Keratinocyte (primary cell): ENCODE measurements at regions not wholly inside any gene's neighbourhood (a gene's known extent, or its start where the extent isn't known, plus 50 kb on each side); places are given as distances from the start of the nearest gene placed in this dataset.

ENCODE experiments used
- DNase-seq: peaks from one replicate; pipeline ENCODE4 v3.0.0-alpha.2; 2011; ENCODE audit warnings: low read depth, missing footprints, low spot score
- FAIRE-seq: peaks from 2 replicates; lab custom pipeline; 2011; peaks lifted over from hg19 to GRCh38; lab: Jason Lieb, UNC
- H2AFZ ChIP-seq: 2 replicates; pipeline ENCODE4 v1.6.0; 2012; ENCODE audit warnings: low read length, control low read depth, inconsistent platforms; ENCODE audit not compliant: control insufficient read depth
- H3K27ac ChIP-seq: 2 replicates; pipeline ENCODE4 v1.5.1; 2011; ENCODE audit warnings: low read length; ENCODE audit not compliant: control insufficient read depth, insufficient read depth
- H3K27me3 ChIP-seq: 3 replicates; pipeline ENCODE4 v1.6.0; 2011; ENCODE audit warnings: low read length; ENCODE audit not compliant: control insufficient read depth, insufficient read depth; ENCODE audit errors: extremely low read depth
- H3K36me3 ChIP-seq, 2 experiments: 2 replicates in 1 of 2; 3 replicates in 1 of 2; pipeline ENCODE4 v1.5.1; 2011; ENCODE audit warnings: low read length in 2 of 2, mild to moderate bottlenecking in 1 of 2; ENCODE audit not compliant: control insufficient read depth in 2 of 2, insufficient read depth in 2 of 2; ENCODE audit errors: extremely low read depth in 1 of 2
- H3K4me1 ChIP-seq: 3 replicates; pipeline ENCODE4 v1.5.1; 2011; ENCODE audit warnings: low read length; ENCODE audit not compliant: control insufficient read depth, insufficient read depth; ENCODE audit errors: extremely low read depth
- H3K4me2 ChIP-seq: 3 replicates; pipeline ENCODE4 v1.6.0; 2011; ENCODE audit warnings: low read depth, low read length; ENCODE audit not compliant: control insufficient read depth, insufficient read depth; ENCODE audit errors: extremely low read depth
- H3K4me3 ChIP-seq, 3 experiments: fragments of 200-600 bp in 1 of 3; sonication (generic) in 1 of 3; 2 replicates in 2 of 3; 3 replicates in 1 of 3; pipeline ENCODE4 v1.5.1; 2011 to 2016; ENCODE audit warnings: low read length in 3 of 3, mild to moderate bottlenecking in 3 of 3, control low read depth in 2 of 3, inconsistent platforms in 1 of 3, low read depth in 1 of 3, mixed read lengths in 1 of 3, mixed run types in 1 of 3, moderate library complexity in 1 of 3; ENCODE audit not compliant: control insufficient read depth in 2 of 3, insufficient read depth in 2 of 3; ENCODE audit errors: extremely low read depth in 1 of 3
- H3K79me2 ChIP-seq: 2 replicates; pipeline ENCODE4 v1.6.0; 2012; ENCODE audit warnings: low read length; ENCODE audit not compliant: control insufficient read depth, insufficient read depth
- H3K9ac ChIP-seq: 3 replicates; pipeline ENCODE4 v1.6.0; 2011; ENCODE audit warnings: low read length; ENCODE audit not compliant: control insufficient read depth, insufficient read depth; ENCODE audit errors: extremely low read depth
- H3K9me1 ChIP-seq: 3 replicates; pipeline ENCODE4 v1.6.0; 2011; ENCODE audit warnings: low read length; ENCODE audit not compliant: control insufficient read depth, insufficient read depth; ENCODE audit errors: extremely low read depth
- H3K9me3 ChIP-seq: 2 replicates; pipeline ENCODE4 v1.5.1; 2012; ENCODE audit warnings: low read depth, low read length; ENCODE audit not compliant: control insufficient read depth
- H4K20me1 ChIP-seq: 3 replicates; pipeline ENCODE4 v1.6.0; 2011; ENCODE audit warnings: low read length; ENCODE audit not compliant: control insufficient read depth, insufficient read depth; ENCODE audit errors: extremely low read depth
- CTCF ChIP-seq, 3 experiments: IDR thresholded peaks in 1 of 3; conservative IDR thresholded peaks in 1 of 3; optimal IDR thresholded peaks in 1 of 3; 2 replicates in 2 of 3; 3 replicates in 1 of 3; pipeline versions ENCODE3 to v1.5.1; 2011; ENCODE audit warnings: low read length in 3 of 3, mild to moderate bottlenecking in 3 of 3, moderate library complexity in 2 of 3, control low read depth in 1 of 3, inconsistent platforms in 1 of 3; ENCODE audit not compliant: insufficient read depth in 2 of 3; ENCODE audit errors: extremely low read depth in 1 of 3
- EZH2 ChIP-seq: IDR thresholded peaks from one replicate; pipeline ENCODE4 v1.6.1; 2012; ENCODE audit warnings: inconsistent platforms, mild to moderate bottlenecking, low read length, moderate library complexity
- dilution Hi-C: fragments of 300-500 bp; cut with MboI; formaldehyde crosslinking; loops from one replicate; pipeline ENCODE4 v1.7.0; 2020; ENCODE audit warnings: low sequenced_read_pairs; ENCODE audit not compliant: extremely low pct_ligation_motif_present

GRCh38 chr6:80667006-80667405 is 560.5 kb downstream of the BCKDHB start:
- no peak overlapping the region for H3K27ac ChIP-seq
- no peak overlapping the region for H2AFZ ChIP-seq
- dilution Hi-C loops = no loop called here
- H3K4me3 ChIP-seq = no peak overlapping the region
- no peaks in the 10 kb centered on the region for H3K36me3 ChIP-seq
- no peaks in the 10 kb centered on the region for H3K9me1 ChIP-seq
- H3K4me1 ChIP-seq = no peaks in the 10 kb centered on the region
- no peak overlapping the region for H3K9ac ChIP-seq
- no peaks in the 10 kb centered on the region for H3K79me2 ChIP-seq
- TF ChIP-seq CTCF (optimal IDR thresholded peaks at IDR 0.05 in 1 of 3, IDR thresholded peaks at IDR 0.05 in 1 of 3, conservative IDR thresholded peaks at IDR 0.05 in 1 of 3; ENCODE audit: extremely low read depth in 1 of 3, insufficient read depth in 2 of 3, low read length in 3 of 3) = no peak
- no peak for TF ChIP-seq EZH2
- H3K4me2 ChIP-seq = no peak overlapping the region
- no peaks in the 10 kb centered on the region for H3K9me3 ChIP-seq
- no peaks in the 10 kb centered on the region for H4K20me1 ChIP-seq
- DNase-seq (no peak), FAIRE-seq (no peak)
- no peaks in the 10 kb centered on the region for H3K27me3 ChIP-seq

GRCh38 chr6:80658926-80659325 is 552.5 kb downstream of the BCKDHB start:
- H3K9me1 ChIP-seq = no peaks in the 10 kb centered on the region
- dilution Hi-C loops = no loop called here
- no peaks in the 10 kb centered on the region for H3K27me3 ChIP-seq
- TF ChIP-seq EZH2 = no peak
- no peak for TF ChIP-seq CTCF (optimal IDR thresholded peaks at IDR 0.05 in 1 of 3, IDR thresholded peaks at IDR 0.05 in 1 of 3, conservative IDR thresholded peaks at IDR 0.05 in 1 of 3; ENCODE audit: extremely low read depth in 1 of 3, insufficient read depth in 2 of 3, low read length in 3 of 3)
- no peak overlapping the region for H3K27ac ChIP-seq
- no peaks in the 10 kb centered on the region for H3K4me1 ChIP-seq
- H4K20me1 ChIP-seq = no peaks in the 10 kb centered on the region
- no peak overlapping the region for H3K4me3 ChIP-seq
- no peak overlapping the region for H3K9ac ChIP-seq
- H3K79me2 ChIP-seq = no peaks in the 10 kb centered on the region
- H2AFZ ChIP-seq = no peak overlapping the region
- no peaks in the 10 kb centered on the region for H3K36me3 ChIP-seq
- no peaks in the 10 kb centered on the region for H3K9me3 ChIP-seq
- FAIRE-seq (no peak), DNase-seq (no peak)
- H3K4me2 ChIP-seq = no peak overlapping the region
